Parathyroid adenoma (tissue), 2 donors: ENCODE measurements at regions not wholly inside any gene's neighbourhood (a gene's known extent, or its start where the extent isn't known, plus 50 kb on each side); places are given as distances from the start of the nearest gene placed in this dataset.

ENCODE experiments used
- H2AFZ ChIP-seq: fragments of 300-600 bp; sonication (generic); one replicate; pipeline ENCODE4 v1.7.0; 2017; ENCODE audit warnings: antibody characterized with exemption, mild to moderate bottlenecking
- H3K27ac ChIP-seq: fragments of 300-600 bp; sonication (generic); one replicate; pipeline ENCODE4 v1.7.0; 2017
- H3K27me3 ChIP-seq: fragments of 300-600 bp; sonication (generic); one replicate; pipeline ENCODE4 v1.7.0; 2017; ENCODE audit warnings: low read length; ENCODE audit not compliant: control insufficient read depth, insufficient read depth
- H3K36me3 ChIP-seq: fragments of 300-600 bp; sonication (generic); one replicate; pipeline ENCODE4 v1.7.0; 2017; ENCODE audit warnings: low read length; ENCODE audit not compliant: control insufficient read depth, insufficient read depth
- H3K4me1 ChIP-seq: fragments of 300-600 bp; sonication (generic); one replicate; pipeline ENCODE4 v1.7.0; 2017; ENCODE audit warnings: control low read depth
- H3K4me2 ChIP-seq: fragments of 300-600 bp; sonication (generic); one replicate; pipeline ENCODE4 v1.7.0; 2017; ENCODE audit warnings: low read length
- H3K4me3 ChIP-seq: fragments of 300-600 bp; sonication (generic); one replicate; pipeline ENCODE4 v1.7.0; 2017; ENCODE audit warnings: low read depth, low read length
- H3K79me2 ChIP-seq: fragments of 300-600 bp; sonication (generic); one replicate; pipeline ENCODE4 v1.7.0; 2017; ENCODE audit warnings: control low read depth
- H3K9ac ChIP-seq: fragments of 300-600 bp; sonication (generic); one replicate; pipeline ENCODE4 v1.7.0; 2017; ENCODE audit warnings: mild to moderate bottlenecking
- H3K9me3 ChIP-seq: fragments of 300-600 bp; sonication (generic); one replicate; pipeline ENCODE4 v1.7.0; 2017; ENCODE audit warnings: low read length; ENCODE audit not compliant: control insufficient read depth
- CTCF ChIP-seq: fragments of 300-600 bp; sonication (generic); IDR thresholded peaks from one replicate; pipeline ENCODE4 v1.7.0; 2017; ENCODE audit warnings: antibody characterized with exemption, mild to moderate bottlenecking
- donor health status: primary hyperparathyroidism.

- Histone ChIP-seq H3K9me3 (no peaks in the 10 kb centered on the region), H3K4me3 (no peak overlapping the region), H2AFZ (no peak overlapping the region), H3K27me3 (no peaks in the 10 kb centered on the region), H3K9ac (no peak overlapping the region), H3K79me2 (no peaks in the 10 kb centered on the region), H3K4me1 (no peaks in the 10 kb centered on the region), H3K36me3 (no peaks in the 10 kb centered on the region), H3K4me2 (no peak overlapping the region), H3K27ac (no peak overlapping the region)
- TF ChIP-seq CTCF: no peak
These were observed 838.0 kb upstream of the WWC1 start for GRCh38 chr5:167453246-167454030.

GRCh38 chr5:167458412-167458811, 833.0 kb upstream of the WWC1 start:
- no peak overlapping the region for H3K4me3 ChIP-seq
- no peak overlapping the region for H3K4me2 ChIP-seq
- H3K27ac ChIP-seq: no peak overlapping the region
- H3K9me3 ChIP-seq: no peaks in the 10 kb centered on the region
- H3K79me2 ChIP-seq: no peaks in the 10 kb centered on the region
- no peak overlapping the region for H2AFZ ChIP-seq
- no peaks in the 10 kb centered on the region for H3K4me1 ChIP-seq
- no peak for TF ChIP-seq CTCF
- H3K36me3 ChIP-seq: no peaks in the 10 kb centered on the region
- no peak overlapping the region for H3K9ac ChIP-seq
- no peaks in the 10 kb centered on the region for H3K27me3 ChIP-seq

- Histone ChIP-seq H2AFZ (no peak overlapping the region), H3K4me3 (no peak overlapping the region), H3K4me1 (no peaks in the 10 kb centered on the region), H3K27me3 (no peaks in the 10 kb centered on the region), H3K4me2 (no peak overlapping the region), H3K79me2 (no peaks in the 10 kb centered on the region), H3K36me3 (no peaks in the 10 kb centered on the region), H3K27ac (no peak overlapping the region), H3K9ac (no peak overlapping the region), H3K9me3 (no peaks in the 10 kb centered on the region)
- no peak for TF ChIP-seq CTCF
These were observed 830.9 kb upstream of the WWC1 start for GRCh38 chr5:167460449-167461020.

- no peaks in the 10 kb centered on the region for H3K27me3 ChIP-seq
- H3K27ac ChIP-seq: no peak overlapping the region
- H3K79me2 ChIP-seq: no peaks in the 10 kb centered on the region
- TF ChIP-seq CTCF: no peak
- no peak overlapping the region for H3K4me2 ChIP-seq
- H2AFZ ChIP-seq: no peak overlapping the region
- H3K4me3 ChIP-seq: no peak overlapping the region
- H3K9me3 ChIP-seq: no peaks in the 10 kb centered on the region
- H3K36me3 ChIP-seq: no peaks in the 10 kb centered on the region
- no peak overlapping the region for H3K9ac ChIP-seq
- no peaks in the 10 kb centered on the region for H3K4me1 ChIP-seq
These were observed 827.5 kb upstream of the WWC1 start for GRCh38 chr5:167463939-167464338.

- H3K4me2 ChIP-seq: no peak overlapping the region
- TF ChIP-seq CTCF: no peak
- H3K9ac ChIP-seq: no peak overlapping the region
- no peaks in the 10 kb centered on the region for H3K79me2 ChIP-seq
- H3K36me3 ChIP-seq: no peaks in the 10 kb centered on the region
- H3K27ac ChIP-seq: no peak overlapping the region
- no peaks in the 10 kb centered on the region for H3K27me3 ChIP-seq
- no peak overlapping the region for H3K4me3 ChIP-seq
- no peak overlapping the region for H2AFZ ChIP-seq
- no peaks in the 10 kb centered on the region for H3K9me3 ChIP-seq
- no peaks in the 10 kb centered on the region for H3K4me1 ChIP-seq
These were observed 824.5 kb upstream of the WWC1 start for GRCh38 chr5:167466992-167467391.
